Tibial nerve (tissue), 3 donors: ENCODE measurements at regions not wholly inside any gene's neighbourhood (a gene's known extent, or its start where the extent isn't known, plus 50 kb on each side); places are given as distances from the start of the nearest gene placed in this dataset.

Experiments used
- CTCF ChIP-seq, 5 experiments: fragments of 200-600 bp in 3 of 5; fragments of 450-650 bp in 2 of 5; sonication (generic) in 3 of 5; IDR thresholded peaks; one replicate each; pipeline ENCODE4 v1.5.1; 2016 to 2019; ENCODE audit warnings: antibody characterized with exemption in 5 of 5, mild to moderate bottlenecking in 3 of 5, moderate library complexity in 2 of 5
- POLR2A ChIP-seq, 2 donors: fragments of 450-650 bp; IDR thresholded peaks; one replicate each; pipeline ENCODE4 v1.6.1; 2017; ENCODE audit warnings: antibody characterized with exemption in 2 of 2, mild to moderate bottlenecking in 2 of 2, moderate library complexity in 2 of 2

- TF ChIP-seq POLR2A (IDR thresholded peaks at IDR 0.05) (no peak), CTCF (IDR thresholded peaks at IDR 0.05) (no peak)
These were observed 473.8 kb upstream of the MC4R start for GRCh38 chr18:60846396-60846795.
